Keratinocyte (primary cell): ENCODE measurements at regions not wholly inside any gene's neighbourhood (a gene's known extent, or its start where the extent isn't known, plus 50 kb on each side); places are given as distances from the start of the nearest gene placed in this dataset.
"Not testable (repeated sequence)": the region's sequence is repeated elsewhere in the genome, so short reads cannot be mapped to it uniquely, and the experiment has no call there.

Experiments used
- EZH2 ChIP-seq: IDR thresholded peaks from one replicate; pipeline ENCODE4 v1.6.1; 2012; ENCODE audit warnings: inconsistent platforms, mild to moderate bottlenecking, low read length, moderate library complexity
- TF ChIP-seq, protein P1 (sequence below), 3 experiments: IDR thresholded peaks in 1 of 3; conservative IDR thresholded peaks in 1 of 3; optimal IDR thresholded peaks in 1 of 3; 2 replicates in 2 of 3; 3 replicates in 1 of 3; pipeline versions ENCODE3 to v1.5.1; 2011; ENCODE audit warnings: low read length in 3 of 3, mild to moderate bottlenecking in 3 of 3, moderate library complexity in 2 of 3, control low read depth in 1 of 3, inconsistent platforms in 1 of 3; ENCODE audit not compliant: insufficient read depth in 2 of 3; ENCODE audit errors: extremely low read depth in 1 of 3

DNA sequence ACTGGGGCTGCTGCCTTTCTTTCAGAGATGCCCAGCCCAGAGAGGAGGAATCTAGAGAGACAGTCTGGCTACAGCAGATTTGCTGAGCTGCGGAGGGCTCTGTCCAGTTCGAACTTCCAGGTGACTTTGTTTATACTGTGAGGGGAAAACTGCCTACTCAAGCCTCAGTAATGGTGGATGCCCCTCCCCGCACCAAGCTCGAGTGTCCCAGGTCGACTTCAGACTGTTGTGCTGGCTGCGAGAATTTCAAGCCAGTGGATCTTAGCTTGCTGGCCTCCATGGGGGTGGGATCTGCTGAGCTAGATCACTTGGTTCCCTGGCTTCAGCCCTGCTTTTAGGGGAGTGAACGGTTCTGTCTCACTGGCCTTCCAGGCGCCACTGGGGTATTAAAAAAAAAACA is 163.1 kb downstream of the GATB start:
- TF ChIP-seq, protein P1, sequence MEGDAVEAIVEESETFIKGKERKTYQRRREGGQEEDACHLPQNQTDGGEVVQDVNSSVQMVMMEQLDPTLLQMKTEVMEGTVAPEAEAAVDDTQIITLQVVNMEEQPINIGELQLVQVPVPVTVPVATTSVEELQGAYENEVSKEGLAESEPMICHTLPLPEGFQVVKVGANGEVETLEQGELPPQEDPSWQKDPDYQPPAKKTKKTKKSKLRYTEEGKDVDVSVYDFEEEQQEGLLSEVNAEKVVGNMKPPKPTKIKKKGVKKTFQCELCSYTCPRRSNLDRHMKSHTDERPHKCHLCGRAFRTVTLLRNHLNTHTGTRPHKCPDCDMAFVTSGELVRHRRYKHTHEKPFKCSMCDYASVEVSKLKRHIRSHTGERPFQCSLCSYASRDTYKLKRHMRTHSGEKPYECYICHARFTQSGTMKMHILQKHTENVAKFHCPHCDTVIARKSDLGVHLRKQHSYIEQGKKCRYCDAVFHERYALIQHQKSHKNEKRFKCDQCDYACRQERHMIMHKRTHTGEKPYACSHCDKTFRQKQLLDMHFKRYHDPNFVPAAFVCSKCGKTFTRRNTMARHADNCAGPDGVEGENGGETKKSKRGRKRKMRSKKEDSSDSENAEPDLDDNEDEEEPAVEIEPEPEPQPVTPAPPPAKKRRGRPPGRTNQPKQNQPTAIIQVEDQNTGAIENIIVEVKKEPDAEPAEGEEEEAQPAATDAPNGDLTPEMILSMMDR (optimal IDR thresholded peaks at IDR 0.05 in 1 of 3, IDR thresholded peaks at IDR 0.05 in 1 of 3, conservative IDR thresholded peaks at IDR 0.05 in 1 of 3; ENCODE audit: extremely low read depth in 1 of 3, insufficient read depth in 2 of 3, low read length in 3 of 3) = not testable (repeated sequence)
- TF ChIP-seq EZH2 = not testable (repeated sequence)
